HK-2 (cell line): ENCODE measurements at regions not wholly inside any gene's neighbourhood (a gene's known extent, or its start where the extent isn't known, plus 50 kb on each side); places are given as distances from the start of the nearest gene placed in this dataset.

ENCODE experiments used
- DNase-seq: peaks from one replicate; pipeline ENCODE4 v3.0.0-alpha.2; 2018; ENCODE audit not compliant: unreplicated experiment

DNA sequence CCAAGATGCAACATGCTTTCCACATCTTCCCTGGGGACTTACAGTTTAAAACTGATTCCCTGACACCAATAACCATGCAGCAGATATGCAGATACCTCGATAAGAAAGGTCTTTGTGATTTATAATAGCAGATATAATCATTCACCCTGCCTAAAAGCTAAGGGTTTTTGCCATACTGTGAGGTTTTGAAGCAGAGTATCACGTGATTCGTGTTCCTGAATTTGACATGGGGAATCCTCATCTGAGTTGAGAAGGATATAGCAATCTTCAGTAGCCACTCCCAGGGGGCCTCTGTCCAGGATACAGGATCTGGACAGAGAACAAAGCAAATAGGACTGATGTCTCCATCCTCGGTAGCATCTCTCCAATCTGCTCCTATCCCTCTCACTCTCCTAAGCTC, 79.1 kb upstream of the SDK2 start:
- DNase-seq, result no peak

DNA sequence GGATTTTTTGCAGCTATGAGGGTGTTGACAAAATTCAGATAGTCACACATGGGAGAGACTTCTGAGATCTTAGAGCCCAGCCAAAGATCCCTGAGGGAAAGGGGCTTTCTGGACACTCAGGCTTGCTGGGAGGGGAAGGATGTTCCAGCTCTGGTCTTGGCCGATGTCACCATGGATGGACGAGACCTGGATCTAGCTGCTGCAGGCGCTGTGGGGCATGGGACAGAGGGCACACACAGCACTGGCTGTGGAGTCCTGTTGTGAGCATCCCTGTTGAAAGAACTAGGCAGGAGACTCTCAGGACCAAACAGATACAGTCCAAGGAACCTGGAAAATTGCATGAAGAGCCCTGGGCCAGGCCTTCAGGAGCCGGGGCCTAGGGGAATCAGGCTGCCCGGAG, 80.1 kb upstream of the SDK2 start:
- no peak for DNase-seq

DNA sequence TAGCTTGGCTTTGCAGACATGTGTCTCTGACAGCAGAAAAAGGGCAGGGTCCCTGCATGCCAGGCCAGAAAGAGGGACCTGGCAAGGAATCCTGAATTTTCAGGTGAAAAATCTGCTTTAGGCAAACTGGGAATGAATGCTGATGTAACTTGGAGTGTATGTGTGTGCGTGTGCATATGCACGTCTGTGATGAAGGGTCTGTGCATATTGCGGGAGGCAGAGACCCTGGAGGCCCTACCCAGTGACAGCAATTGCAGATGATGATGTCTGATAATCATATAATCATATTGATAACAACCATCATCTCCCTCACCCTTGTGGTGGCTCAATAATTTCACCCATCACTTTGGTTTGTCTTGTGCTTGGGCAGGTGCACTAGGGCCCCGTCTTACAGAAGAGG, 80.7 kb upstream of the SDK2 start:
- no peak for DNase-seq

DNA sequence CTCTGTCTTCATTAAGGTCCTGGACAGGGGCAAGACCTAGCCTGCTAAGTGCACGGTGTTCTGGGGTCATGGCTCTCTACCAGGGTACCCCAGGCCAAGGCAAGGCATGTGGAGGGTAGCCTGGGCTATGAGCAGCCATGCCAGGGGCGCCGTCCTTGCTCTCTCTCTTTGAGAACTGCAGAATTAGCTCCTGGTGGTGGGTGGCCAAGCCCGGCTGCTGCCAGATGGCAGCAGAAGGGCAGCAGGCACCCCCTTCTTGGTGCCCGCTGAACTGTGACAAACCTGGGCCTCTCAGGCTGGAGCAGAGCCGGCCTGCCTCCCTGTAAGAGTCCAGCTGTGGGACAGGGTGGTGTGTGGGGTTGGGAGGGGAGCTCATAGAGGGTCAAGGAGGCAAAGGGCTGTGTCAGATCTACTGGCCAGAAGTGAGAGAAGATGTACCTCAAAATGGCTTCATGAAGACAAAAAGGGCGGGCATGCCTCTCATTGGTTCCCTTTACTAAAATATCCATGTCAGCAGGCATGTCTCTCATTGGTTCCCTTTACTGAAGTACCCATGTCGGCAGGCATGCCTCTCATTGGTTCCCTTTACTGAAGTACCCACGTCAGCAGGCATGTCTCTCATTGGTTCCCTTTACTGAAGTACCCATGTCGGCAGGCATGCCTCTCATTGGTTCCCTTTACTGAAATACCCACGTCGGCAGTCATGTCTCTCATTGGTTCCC, 81.7 kb upstream of the SDK2 start:
- no peak for DNase-seq

DNA sequence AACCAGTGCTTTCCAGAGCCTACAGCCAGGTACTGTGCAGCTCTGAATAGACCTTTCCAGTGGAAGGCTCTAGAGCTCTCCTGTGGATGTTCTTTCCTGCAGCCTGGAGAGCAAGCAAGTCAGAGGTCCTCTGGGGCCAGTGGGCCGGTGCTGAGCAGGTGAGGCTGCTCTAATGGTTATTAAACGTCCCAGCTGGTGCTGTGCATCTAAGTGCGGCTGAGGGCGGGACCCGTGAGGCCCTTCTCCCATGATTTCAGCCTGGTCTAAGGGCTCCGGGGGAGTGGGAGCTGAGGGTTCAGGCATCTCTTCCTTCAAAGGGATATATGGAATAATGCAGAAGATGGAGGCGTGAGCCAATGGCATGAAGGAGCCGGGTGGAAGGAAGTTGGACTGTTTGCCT, 83.7 kb upstream of the SDK2 start:
- no peak for DNase-seq

DNA sequence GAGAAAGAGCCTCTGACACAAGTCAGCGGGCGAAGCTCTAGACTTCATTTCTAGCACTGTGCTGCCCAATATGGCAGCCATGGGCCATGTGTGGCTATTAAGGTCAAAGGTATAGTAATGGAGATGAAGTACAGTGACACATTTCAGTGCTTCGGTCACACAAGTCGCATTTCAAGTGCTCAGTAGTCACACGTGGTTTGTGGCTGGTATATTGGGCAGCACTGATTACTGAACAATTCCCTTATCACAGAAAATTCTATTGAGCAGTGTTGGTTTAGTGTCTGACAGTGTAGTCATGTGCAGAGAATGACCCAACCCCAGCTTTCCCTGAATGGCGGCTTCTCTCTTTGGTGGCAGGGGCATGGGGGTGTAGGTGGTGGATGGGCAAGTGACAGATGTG, 84.9 kb upstream of the SDK2 start:
- DNase-seq, result no peak

DNA sequence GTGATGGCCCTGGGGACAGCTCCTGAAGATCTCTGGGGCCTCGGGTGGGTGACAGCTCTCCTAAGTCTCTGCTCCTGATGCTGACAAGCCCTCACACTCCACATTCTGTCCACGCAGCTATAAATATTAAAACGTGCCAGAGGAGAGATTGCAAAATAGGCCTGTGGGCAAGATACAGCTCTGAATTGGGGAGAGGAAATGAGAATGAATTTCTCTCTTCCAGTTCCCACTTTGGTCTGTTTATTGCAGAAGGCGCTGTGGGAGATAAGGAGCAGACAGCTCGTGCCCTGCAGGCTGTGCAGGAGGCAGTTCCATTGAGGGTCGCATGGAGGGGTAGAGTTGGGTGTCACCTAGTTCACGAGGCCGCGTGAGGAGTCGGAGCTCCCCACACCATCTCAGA, 87.5 kb upstream of the SDK2 start:
- no peak for DNase-seq

DNA sequence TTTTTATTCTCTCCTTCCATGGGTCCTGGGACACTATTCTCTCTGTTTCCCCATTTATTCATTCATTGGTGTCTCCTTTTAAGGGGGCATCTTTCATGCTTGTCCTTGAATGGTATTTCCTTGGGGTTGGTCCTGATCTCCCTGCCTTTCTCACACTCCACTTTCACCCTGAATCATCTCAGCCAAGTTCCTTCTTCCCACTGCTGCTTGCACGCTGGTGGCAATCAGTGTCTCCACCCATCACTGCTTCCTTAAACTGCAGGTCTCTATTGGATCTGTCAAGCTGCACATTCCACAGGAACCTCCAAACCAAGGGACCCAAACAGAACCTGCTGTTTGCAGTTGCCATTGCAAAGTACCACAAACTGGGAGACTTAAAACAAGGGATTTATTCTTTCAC, 89.3 kb upstream of the SDK2 start:
- no peak for DNase-seq

DNA sequence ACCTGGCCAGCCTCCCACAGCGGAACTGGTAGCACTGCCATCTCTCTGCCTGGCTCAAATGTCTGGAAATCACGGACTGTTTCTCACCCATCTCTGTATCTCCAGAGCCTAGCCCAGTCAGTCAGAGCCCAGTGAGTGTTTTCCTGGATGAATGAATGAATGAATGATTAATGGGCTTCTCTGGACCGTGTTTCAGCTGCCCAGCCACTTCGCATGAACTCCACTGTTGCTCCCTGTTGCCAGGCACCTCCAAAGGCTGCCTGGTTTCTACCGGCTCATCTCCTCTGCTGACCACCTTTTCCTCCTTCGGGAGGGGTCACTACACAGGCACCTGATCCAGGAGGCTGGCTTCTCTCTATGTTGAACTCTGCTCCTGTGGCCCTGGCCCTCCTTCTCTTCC, 91.0 kb upstream of the SDK2 start:
- no peak for DNase-seq

DNA sequence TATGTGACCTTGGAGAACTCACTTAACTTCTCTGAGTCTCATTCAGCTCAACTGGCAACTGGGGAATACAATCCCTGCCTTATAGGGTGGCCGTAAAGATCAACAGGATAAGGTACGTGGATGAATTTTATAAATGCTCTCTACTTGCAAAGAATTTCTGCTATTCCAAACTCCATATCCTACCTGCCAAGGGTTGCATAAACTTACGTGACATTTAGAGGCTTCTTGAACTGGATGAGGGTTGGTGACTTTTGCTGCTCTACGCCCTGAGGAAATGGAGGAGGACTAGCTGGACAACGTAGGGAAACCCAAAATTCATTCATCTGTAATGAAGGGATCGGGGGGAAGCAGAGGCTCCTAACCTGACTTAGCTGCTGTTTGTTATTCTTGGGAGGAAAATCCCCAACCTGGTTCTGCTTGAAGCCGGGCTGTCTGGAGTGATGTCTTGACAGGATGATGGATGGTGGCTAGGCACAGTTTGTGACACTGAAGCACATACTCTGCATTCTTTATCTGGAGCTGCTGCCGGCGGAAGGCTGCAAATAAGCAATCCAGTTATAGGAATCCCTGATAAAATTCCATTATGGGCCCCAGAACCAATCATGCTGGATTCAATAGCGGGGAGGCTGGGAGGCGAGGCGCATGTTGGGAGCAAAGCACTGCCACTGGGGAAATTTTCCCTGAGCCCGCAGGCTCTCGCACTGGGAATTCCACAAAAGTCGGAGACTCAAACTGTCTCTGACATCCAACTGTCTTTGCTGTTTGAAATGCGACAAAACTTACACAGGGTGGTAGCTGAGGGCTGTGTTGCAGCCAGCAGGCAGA, 94.7 kb upstream of the SDK2 start:
- no peak for DNase-seq

DNA sequence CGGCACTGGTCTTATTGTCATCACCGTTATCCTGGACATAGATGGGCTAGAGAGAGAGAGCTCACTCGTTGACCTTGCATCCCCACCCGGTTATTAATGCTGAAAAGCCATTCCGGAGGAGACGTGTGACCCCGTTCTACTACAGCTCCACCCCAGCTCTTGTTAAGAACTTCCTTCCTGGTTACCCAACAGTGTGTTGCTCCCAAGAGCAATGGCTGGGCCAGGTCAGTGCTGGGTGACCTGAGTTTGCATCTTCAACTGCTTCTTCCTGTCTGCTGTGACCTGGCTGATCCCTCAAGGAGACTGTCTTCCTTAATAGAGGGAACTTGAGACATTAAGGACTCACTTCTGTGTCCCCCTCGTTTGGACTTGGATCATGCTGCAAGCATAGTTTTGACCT, 96.1 kb upstream of the SDK2 start:
- DNase-seq, result no peak

DNA sequence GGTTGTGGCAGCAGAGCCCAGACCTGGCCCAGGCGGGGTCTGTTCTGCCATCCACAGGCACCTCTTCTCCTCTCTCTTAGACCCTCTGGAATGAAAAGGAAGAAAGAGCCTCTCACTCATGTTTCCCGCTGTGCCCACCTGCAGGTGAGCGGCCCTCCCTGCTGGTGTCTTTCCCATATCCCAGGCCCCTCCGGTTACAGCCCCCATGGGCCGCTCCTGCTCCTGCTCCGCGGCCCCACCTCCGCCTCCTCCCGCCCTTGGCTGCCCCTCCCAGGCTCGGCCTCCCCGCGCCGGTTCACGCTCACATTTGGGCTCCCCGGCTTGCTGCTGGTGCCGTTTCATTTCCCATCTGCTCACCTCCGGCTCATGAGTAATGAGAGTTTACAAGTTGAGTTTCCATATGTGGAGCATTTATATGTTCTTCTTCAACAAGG, 98.7 kb upstream of the SDK2 start:
- no peak for DNase-seq

DNA sequence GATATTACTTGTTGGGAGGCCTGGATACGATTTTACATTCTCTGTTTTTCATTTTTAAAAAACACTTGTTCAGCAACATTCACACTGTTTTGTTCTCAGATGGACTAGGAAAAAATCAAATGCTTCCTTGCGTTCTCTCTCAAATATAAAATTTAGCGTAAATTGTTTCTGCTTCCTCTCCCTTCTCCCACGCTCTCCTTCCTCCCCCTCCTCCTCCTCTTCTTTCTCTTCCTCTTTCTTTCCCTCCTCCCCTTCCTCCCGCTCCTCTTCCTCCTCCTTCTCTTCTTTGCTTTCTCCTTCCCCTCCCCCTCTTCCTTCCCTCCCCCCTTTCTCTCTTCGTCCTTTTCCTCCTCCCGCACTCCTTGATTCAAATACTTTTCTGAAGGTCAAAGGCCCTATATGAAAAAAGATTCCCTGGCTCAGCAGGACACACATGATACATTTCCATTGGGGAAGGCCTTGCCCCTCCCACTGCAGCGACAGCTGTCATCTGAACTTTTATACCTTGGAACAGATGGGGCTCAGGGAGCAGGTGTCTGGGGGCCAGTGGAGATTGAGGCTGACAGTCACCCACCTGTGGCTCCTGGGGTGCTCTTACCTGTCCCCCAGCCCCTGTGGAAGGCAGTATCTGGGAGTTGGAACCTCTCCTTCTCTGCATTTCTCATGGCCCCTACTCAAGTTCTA, 99.4 kb upstream of the SDK2 start:
- DNase-seq, result no peak

DNA sequence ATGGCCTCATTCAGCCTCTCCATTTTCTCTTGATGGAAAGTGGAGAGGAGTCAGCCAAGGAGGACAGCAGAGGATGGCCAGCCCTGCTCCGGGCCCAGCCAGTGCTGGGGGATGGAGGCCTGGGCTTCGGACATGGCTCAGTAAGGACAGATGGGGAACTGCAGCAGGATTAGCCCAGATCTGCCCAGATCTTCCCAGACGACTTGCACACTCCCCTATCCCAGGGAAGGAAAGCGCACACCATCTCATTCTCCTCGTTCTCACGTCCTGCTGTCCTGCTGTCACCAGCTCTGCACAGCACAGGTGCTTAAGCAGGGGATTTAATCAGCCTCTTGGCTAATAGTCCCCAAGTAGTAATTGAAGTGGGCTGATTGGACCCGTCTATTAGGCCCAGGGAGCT, 100.2 kb upstream of the SDK2 start:
- no peak for DNase-seq

DNA sequence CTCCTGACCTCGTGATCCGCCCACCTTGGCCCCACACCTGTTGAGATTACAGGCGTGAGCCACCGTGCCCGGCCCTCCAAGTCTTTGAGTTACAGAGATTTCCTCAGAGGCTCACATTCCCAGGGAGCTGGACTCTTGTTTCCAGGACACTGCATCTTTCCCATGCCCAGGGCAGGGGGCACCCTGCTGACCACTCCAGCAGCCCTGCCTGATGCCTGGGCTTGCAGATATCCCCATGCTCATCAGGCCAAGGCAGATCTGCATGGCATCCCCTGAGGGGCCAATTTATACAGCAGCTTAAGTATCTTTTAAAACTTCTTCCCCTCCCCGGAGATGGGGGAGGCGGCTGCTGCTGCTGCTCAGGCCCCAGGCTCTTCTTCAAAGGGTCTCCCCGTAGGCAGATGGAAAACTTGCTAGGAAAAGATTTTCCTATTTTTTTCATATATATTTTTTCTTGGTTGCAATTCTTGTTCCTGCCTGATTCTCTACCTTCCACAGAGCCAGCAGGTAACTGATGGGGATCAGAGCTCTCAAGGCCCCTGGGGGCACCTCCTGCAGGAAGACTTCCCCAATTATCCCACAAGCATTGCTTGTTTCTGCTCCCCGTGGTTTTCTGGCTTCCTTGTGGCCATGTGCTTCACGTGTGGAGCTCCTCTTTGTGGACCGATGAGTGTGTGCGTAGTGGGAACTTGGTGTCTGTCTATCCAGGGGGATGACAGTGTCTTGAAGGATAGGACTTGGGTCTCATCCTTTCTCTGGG, 102.2 kb upstream of the SDK2 start:
- DNase-seq, result no peak

DNA sequence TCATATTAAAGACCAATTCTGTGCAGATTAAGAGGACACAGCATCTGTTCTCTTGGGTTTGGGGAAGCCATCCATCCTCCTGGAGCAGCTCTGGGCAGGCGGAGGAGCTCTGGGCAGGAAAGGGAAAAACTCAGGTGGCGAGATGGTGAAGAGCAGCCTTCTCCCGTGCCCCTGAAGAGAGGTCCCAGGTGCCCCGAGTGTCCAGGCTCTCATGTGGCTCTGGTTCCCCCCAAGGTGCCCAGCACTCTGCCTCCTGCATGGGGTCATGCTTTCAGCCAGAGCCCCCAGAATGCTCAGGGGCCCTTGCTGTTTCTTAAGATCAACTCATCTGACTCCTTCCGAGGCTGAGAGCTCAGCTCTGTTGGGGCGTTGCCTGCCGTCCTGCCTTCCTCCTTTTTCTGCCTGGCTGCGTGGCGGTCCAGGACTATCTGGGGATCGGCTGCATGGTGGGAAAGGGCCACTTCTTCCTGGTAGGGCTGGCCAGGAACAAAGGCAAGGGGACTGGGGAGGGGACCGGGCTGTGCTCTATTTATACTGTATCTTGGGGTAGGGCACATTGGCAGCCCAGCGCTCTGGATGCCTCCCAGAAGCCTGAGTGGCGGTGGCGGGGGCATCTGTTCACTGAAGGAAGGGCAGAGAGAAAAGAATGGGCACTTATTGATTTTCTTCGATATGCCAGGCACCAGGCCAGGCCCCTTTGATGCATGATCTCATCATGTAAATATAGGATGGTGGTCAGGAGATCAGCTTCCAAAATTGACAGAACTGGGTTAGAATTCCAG, 103.2 kb upstream of the SDK2 start:
- no peak for DNase-seq

DNA sequence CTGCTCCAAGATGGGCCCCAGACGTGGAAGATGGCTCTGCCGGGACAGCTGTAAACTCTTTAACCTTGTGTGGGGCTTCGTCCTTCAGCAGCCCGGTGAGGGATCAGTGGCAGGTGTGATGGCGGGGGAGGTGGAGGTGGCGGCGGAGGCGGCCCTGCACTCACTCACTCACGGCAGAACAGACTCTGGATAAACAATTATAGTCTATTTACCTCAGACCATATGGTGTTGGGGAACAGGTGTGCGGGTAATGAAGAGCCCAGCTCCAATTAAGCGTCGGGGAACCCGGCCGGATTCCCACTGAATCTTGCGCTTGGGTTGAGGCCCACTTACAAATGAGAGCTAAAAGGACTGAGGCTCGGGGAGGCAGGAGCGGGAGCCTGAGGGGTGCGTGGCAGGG, 104.3 kb upstream of the SDK2 start:
- DNase-seq, result no peak

DNA sequence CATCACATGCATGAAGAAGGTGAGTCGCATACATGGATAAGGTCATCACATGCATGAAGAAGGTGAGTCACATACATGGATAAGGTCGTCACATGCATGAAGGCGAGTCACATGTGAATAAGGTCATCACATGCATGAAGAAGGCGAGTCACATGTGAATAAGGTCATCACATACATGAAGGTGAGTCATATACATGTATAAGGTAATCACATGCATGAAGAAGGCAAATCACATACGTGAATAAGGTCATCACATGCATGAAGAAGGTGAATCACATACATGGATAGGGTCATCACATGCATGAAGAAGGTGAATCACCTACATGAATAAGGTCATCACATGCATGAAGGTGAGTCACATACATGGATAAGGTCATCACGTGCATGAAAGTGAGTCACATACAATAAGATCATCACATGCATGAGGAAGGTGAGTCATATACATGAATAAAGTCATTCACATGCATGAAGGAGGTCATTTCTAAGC, 105.1 kb upstream of the SDK2 start:
- no peak for DNase-seq

DNA sequence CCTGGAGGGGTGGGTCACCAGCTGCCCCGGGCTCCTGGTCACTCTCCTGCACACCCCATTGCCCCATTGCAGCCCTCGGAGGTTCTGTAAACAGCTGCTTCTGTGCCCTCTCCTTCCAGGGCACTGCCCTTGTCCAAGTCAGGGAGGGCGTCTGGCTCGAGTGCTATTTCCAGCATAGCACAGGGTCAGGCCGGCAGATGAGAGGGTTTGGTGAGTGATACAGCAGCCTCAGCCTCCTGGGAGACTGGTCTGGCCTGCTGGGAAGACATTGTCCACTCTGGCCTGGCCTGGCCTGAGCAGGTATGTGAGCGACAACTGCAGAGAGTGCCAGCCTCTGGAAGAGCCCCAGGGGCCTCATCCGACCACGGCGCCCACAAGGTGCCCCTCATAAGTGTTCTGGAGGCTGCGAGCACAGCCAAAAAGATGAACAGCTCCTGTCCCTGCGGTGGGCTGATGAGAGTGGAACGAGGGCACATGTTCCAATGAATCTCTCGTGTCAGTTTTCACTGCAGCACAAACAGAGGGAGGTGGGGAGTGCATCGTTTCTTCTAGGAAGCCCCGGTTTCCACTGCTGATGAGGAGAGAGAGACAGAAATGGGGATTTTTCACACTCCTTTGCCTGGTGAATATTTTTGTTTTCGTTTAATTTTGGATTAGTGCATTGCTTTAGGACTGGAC, 105.8 kb upstream of the SDK2 start:
- DNase-seq, result no peak

DNA sequence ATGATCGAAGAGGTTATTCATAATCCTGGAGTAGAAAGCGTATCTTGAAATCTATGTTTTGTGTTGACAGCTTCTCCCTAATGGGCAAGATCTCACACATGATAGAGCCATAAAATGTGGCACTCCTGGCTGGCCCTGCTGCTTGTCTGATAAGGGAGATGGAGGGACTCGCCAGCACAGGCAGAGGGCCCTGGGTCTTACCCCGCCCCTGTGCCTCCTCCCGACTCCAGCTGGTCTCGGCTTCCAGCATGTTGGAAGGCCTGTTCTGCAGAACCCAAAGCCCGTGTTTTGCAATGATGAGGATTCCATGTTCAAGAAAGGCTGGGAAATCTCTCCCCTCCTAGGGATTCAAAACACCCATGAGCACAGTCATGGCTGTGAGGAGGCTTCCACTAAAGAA, 106.7 kb upstream of the SDK2 start:
- DNase-seq, result no peak
